MCF 10A (cell line): ENCODE measurements at regions not wholly inside any gene's neighbourhood (a gene's known extent, or its start where the extent isn't known, plus 50 kb on each side); places are given as distances from the start of the nearest gene placed in this dataset.

Experiments used
- BruUV-seq: library from RNA; stranded (reverse); fragments of 400-500 nt; replicated peaks from 2 replicates; lab custom pipeline; 2021; lab: Mats Ljungman, UMichigan
- CTCF ChIA-PET: fragments of 300-600 bp; sonication (Branson Sonifier 250); formaldehyde crosslinking; extraction: SDS; loops from one replicate; lab custom pipeline; 2021; ENCODE audit warnings: antibody characterized with exemption, inconsistent platforms; lab: Yijun Ruan, JAX
- POLR2A ChIA-PET: fragments of 300-600, 350-650 bp; sonication (Branson Sonifier 250); formaldehyde crosslinking; extraction: SDS; loops from one replicate; lab custom pipeline; 2020; ENCODE audit warnings: antibody characterized with exemption, inconsistent platforms; lab: Yijun Ruan, JAX
- DNase-seq: peaks from one replicate; pipeline ENCODE4 v3.0.0-alpha.2; 2018; ENCODE audit not compliant: unreplicated experiment
- H3K27ac Mint-ChIP-seq: one replicate; pipeline ENCODE4 v1.8.0; 2022; ENCODE audit warnings: mild to moderate bottlenecking, low read depth, mixed read lengths; ENCODE audit not compliant: unreplicated experiment
- H3K27me3 Mint-ChIP-seq: one replicate; pipeline ENCODE4 v1.8.0; 2022; ENCODE audit warnings: mixed read lengths; ENCODE audit not compliant: insufficient read depth, unreplicated experiment
- H3K36me3 Mint-ChIP-seq: one replicate; pipeline ENCODE4 v1.8.0; 2022; ENCODE audit warnings: mild to moderate bottlenecking, moderate library complexity, mixed read lengths; ENCODE audit not compliant: insufficient read depth, unreplicated experiment
- H3K4me1 Mint-ChIP-seq: one replicate; pipeline ENCODE4 v1.8.0; 2022; ENCODE audit warnings: mixed read lengths; ENCODE audit not compliant: insufficient read depth, unreplicated experiment
- H3K4me3 Mint-ChIP-seq: one replicate; pipeline ENCODE4 v1.8.0; 2022; ENCODE audit warnings: mild to moderate bottlenecking, moderate library complexity, mixed read lengths; ENCODE audit not compliant: unreplicated experiment
- H3K9me3 Mint-ChIP-seq: one replicate; pipeline ENCODE4 v1.8.0; 2022; ENCODE audit warnings: mixed read lengths; ENCODE audit not compliant: unreplicated experiment
- intact Hi-C: fragments of 100-400 bp; cut with micrococcal nuclease; formaldehyde crosslinking; loops from 2 replicates; pipeline ENCODE4 v1.14.1; 2022
- TF ChIP-seq, protein P1 (sequence below): fragments of 200-600 bp; IDR thresholded peaks from one replicate; pipeline ENCODE4 v1.8.0; 2022; ENCODE audit warnings: antibody characterized with exemption, mild to moderate bottlenecking; ENCODE audit not compliant: unreplicated experiment

DNA sequence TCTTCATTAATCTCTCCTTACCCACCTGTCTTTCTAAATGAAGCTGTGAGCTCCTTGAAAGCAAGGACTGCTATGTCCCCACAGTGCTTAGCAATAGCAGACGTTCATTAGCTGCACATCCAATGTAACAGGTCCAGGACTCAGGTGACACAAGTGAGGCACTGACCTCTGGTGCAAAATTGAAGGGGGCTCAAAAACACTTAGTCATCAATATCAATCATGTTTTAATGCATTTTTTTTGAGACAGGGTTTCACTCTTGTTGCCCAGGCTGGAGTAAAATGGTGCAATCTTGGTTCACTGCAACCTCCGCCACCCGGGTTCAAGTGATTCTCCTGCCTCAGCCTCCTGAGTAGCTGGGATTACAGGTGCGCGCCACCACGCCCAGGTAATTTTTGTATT is 56.1 kb upstream of the ADGRG2 start:
- intact Hi-C loops: no loop called here
- peaks cover 16% of the 10 kb centered on the region for H3K4me1 Mint-ChIP-seq
- BruUV-seq: no TSS peak
- no peaks in the 10 kb centered on the region for H3K27me3 Mint-ChIP-seq
- DNase-seq: no peak
- no peak overlapping the region for H3K27ac Mint-ChIP-seq
- no peaks in the 10 kb centered on the region for H3K36me3 Mint-ChIP-seq
- TF ChIP-seq, protein P1, sequence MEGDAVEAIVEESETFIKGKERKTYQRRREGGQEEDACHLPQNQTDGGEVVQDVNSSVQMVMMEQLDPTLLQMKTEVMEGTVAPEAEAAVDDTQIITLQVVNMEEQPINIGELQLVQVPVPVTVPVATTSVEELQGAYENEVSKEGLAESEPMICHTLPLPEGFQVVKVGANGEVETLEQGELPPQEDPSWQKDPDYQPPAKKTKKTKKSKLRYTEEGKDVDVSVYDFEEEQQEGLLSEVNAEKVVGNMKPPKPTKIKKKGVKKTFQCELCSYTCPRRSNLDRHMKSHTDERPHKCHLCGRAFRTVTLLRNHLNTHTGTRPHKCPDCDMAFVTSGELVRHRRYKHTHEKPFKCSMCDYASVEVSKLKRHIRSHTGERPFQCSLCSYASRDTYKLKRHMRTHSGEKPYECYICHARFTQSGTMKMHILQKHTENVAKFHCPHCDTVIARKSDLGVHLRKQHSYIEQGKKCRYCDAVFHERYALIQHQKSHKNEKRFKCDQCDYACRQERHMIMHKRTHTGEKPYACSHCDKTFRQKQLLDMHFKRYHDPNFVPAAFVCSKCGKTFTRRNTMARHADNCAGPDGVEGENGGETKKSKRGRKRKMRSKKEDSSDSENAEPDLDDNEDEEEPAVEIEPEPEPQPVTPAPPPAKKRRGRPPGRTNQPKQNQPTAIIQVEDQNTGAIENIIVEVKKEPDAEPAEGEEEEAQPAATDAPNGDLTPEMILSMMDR: no peak
- no peak overlapping the region for H3K4me3 Mint-ChIP-seq
- CTCF ChIA-PET: no interaction called here
- POLR2A ChIA-PET: no interaction called here
- H3K9me3 Mint-ChIP-seq: peaks cover 15% of the 10 kb centered on the region

GRCh38 chrX:19179389-19179788 is 57.1 kb upstream of the ADGRG2 start:
- Mint-ChIP-seq H3K9me3 (peaks cover 15% of the 10 kb centered on the region), H3K27ac (no peak overlapping the region), H3K27me3 (no peaks in the 10 kb centered on the region), H3K4me3 (no peak overlapping the region), H3K36me3 (no peaks in the 10 kb centered on the region), H3K4me1 (peaks cover 11% of the 10 kb centered on the region)
- ChIA-PET POLR2A (no interaction called here), CTCF (no interaction called here)
- TF ChIP-seq, protein P1: no peak
- intact Hi-C loops: no loop called here
- DNase-seq: no peak
- BruUV-seq: no TSS peak

DNA sequence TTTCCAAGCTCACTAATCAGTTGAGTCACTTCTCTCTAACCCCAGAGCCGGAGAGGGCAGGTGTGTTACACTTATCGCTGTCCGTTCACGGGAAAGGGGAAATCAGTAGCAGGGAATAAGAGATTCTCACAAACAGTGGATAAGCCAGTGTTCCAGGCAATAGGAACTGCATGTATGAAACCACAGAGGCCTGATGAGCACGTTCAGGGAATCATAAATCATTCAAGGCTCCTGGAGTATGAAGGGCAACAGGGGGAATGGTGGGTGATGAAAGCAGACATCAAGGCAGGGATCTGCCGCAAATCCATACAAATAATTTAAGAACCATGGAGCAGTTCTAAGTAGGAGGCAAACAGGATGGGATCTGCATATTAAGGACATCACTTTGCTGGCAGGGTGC is 59.1 kb upstream of the ADGRG2 start:
- peaks cover 8% of the 10 kb centered on the region for H3K9me3 Mint-ChIP-seq
- no peak for DNase-seq
- ChIA-PET POLR2A (no interaction called here), CTCF (interaction anchor here (0.7 kb wide), 1 partner anchor 727 kb away, joined by 3 read pairs; no protein-coding TSS in a partner anchor)
- no peaks in the 10 kb centered on the region for H3K4me1 Mint-ChIP-seq
- BruUV-seq: no TSS peak
- H3K4me3 Mint-ChIP-seq: no peak overlapping the region
- H3K27ac Mint-ChIP-seq: no peak overlapping the region
- TF ChIP-seq, protein P1: no peak
- no peaks in the 10 kb centered on the region for H3K36me3 Mint-ChIP-seq
- intact Hi-C loops: no loop called here
- H3K27me3 Mint-ChIP-seq: no peaks in the 10 kb centered on the region

GRCh38 chrX:19182785-19183184 is 60.5 kb upstream of the ADGRG2 start:
- CTCF ChIA-PET: no interaction called here
- TF ChIP-seq, protein P1: no peak
- Mint-ChIP-seq H3K4me1 (no peaks in the 10 kb centered on the region), H3K4me3 (no peak overlapping the region), H3K9me3 (peaks cover 8% of the 10 kb centered on the region), H3K36me3 (no peaks in the 10 kb centered on the region), H3K27ac (no peak overlapping the region), H3K27me3 (no peaks in the 10 kb centered on the region)
- intact Hi-C loops: no loop called here
- no TSS peak for BruUV-seq
- POLR2A ChIA-PET: no interaction called here
- DNase-seq: no peak
